K562 (cell line): ENCODE measurements at regions not wholly inside any gene's neighbourhood (a gene's known extent, or its start where the extent isn't known, plus 50 kb on each side); places are given as distances from the start of the nearest gene placed in this dataset.

ENCODE experiments used
- ATAC-seq: fragments of 200-7000 bp; cut with Tn5 transposase; 3 replicates; pipeline ENCODE4 v1.9.1; 2020; ENCODE audit warnings: moderate library complexity
- BruUV-seq: library from RNA; stranded (reverse); fragments of 400-500 nt; replicated peaks from 2 replicates; lab custom pipeline; 2021; lab: Mats Ljungman, UMichigan
- CTCF ChIA-PET: fragments of 300-600 bp; formaldehyde crosslinking; extraction: SDS; loops from one replicate; lab custom pipeline; 2021; ENCODE audit warnings: low intra/inter-chr PET ratio; lab: Yijun Ruan, JAX
- POLR2A ChIA-PET: fragments of 300-600, 350-650 bp; sonication (Branson Sonifier 250); formaldehyde crosslinking; extraction: SDS; loops from one replicate; lab custom pipeline; 2021; ENCODE audit warnings: antibody characterized with exemption, inconsistent platforms; lab: Yijun Ruan, JAX
- DNase-seq, 4 experiments: peaks; one replicate each; pipeline versions ENCODE4 v3.0.0 to v3.0.0-alpha.2; 2011 to 2018; ENCODE audit warnings: low spot score in 3 of 4, mixed read lengths in 3 of 4; ENCODE audit errors: extremely low read depth in 1 of 4
- FAIRE-seq: peaks from 2 replicates; lab custom pipeline; 2011; peaks lifted over from hg19 to GRCh38; lab: Jason Lieb, UNC
- H2AFZ ChIP-seq: 2 replicates; pipeline ENCODE4 v1.6.0; 2011; ENCODE audit warnings: low read depth, low read length, control low read depth, inconsistent platforms
- H3K27ac ChIP-seq: fragments of 200-600 bp; 3 replicates; pipeline ENCODE4 v1.8.0; 2011; ENCODE audit warnings: low read depth, mild to moderate bottlenecking, control low read depth, inconsistent platforms, low read length, moderate library complexity, mixed read lengths; ENCODE audit errors: extremely low read depth
- H3K27me3 ChIP-seq, 2 experiments: fragments of 300-600 bp in 1 of 2; 2 replicates in 1 of 2; 3 replicates in 1 of 2; pipeline versions ENCODE4 v1.6.0 to v1.8.0; 2011; ENCODE audit warnings: inconsistent platforms in 2 of 2, low read length in 2 of 2, mild to moderate bottlenecking in 1 of 2, mixed read lengths in 1 of 2, moderate library complexity in 1 of 2; ENCODE audit not compliant: control insufficient read depth in 2 of 2, insufficient read depth in 2 of 2
- H3K36me3 ChIP-seq: fragments of 300-600 bp; 3 replicates; pipeline ENCODE4 v1.8.0; 2011; ENCODE audit warnings: mild to moderate bottlenecking, low read length, inconsistent platforms; ENCODE audit not compliant: control insufficient read depth, insufficient read depth
- H3K4me1 ChIP-seq, 2 experiments: fragments of 200-600 bp in 1 of 2; replicated peaks in 1 of 2; 2 replicates in 1 of 2; 3 replicates in 1 of 2; pipeline versions ENCODE4 v1.5.1 to v1.8.0; 2011; ENCODE audit warnings: inconsistent platforms in 2 of 2, low read length in 2 of 2, mild to moderate bottlenecking in 1 of 2, mixed read lengths in 1 of 2, moderate library complexity in 1 of 2; ENCODE audit not compliant: control insufficient read depth in 2 of 2, insufficient read depth in 2 of 2
- H3K4me2 ChIP-seq: 2 replicates; pipeline ENCODE4 v1.6.1; 2011; ENCODE audit warnings: low read length, control low read depth, inconsistent platforms, mixed read lengths; ENCODE audit not compliant: insufficient read depth
- H3K4me3 ChIP-seq: fragments of 200-600 bp; sonication (generic), shearing (Covaris generic); 2 replicates; pipeline ENCODE4 v1.5.1; 2016; ENCODE audit warnings: control low read depth, inconsistent platforms
- H3K79me2 ChIP-seq: fragments of 200-600 bp; 3 replicates; pipeline ENCODE4 v1.8.0; 2011; ENCODE audit warnings: low read length, inconsistent platforms; ENCODE audit not compliant: control insufficient read depth, insufficient read depth
- H3K9ac ChIP-seq, 2 experiments: 2 replicates each; pipeline versions ENCODE4 v1.6.0 to v1.6.1; 2011; ENCODE audit warnings: low read depth in 2 of 2, low read length in 2 of 2, control low read depth in 1 of 2, inconsistent platforms in 1 of 2, mild to moderate bottlenecking in 1 of 2, mixed read lengths in 1 of 2; ENCODE audit not compliant: insufficient read depth in 1 of 2
- H3K9me1 ChIP-seq: one replicate; pipeline ENCODE4 v1.6.0; 2011; ENCODE audit warnings: inconsistent platforms, mild to moderate bottlenecking, low read length, moderate library complexity; ENCODE audit not compliant: control insufficient read depth, insufficient read depth
- H3K9me3 ChIP-seq: replicated peaks from 2 replicates; pipeline ENCODE4 v1.5.1; 2011; ENCODE audit warnings: low read depth, low read length, inconsistent platforms; ENCODE audit not compliant: control insufficient read depth, insufficient read depth
- H4K20me1 ChIP-seq: replicated peaks from 2 replicates; pipeline ENCODE4 v1.6.1; 2011; ENCODE audit warnings: low read length, inconsistent platforms, mixed read lengths; ENCODE audit not compliant: control insufficient read depth, insufficient read depth
- AFF4 ChIP-seq: sonication (generic); formaldehyde crosslinking; IDR thresholded peaks from 2 replicates; pipeline ENCODE4 v1.8.0; 2023; ENCODE audit warnings: mild to moderate bottlenecking, missing genetic modification reagents
- CEBPB ChIP-seq: fragments of 450-650 bp; IDR thresholded peaks from 2 replicates; pipeline ENCODE4 v1.6.1; 2016; ENCODE audit warnings: missing genetic modification characterization, missing compliant biosample characterization
- FOXM1 ChIP-seq, 2 experiments: fragments of 450-650 bp in 1 of 2; sonication (generic) in 1 of 2; formaldehyde crosslinking in 1 of 2; IDR thresholded peaks; 2 replicates each; pipeline versions ENCODE4 v1.6.1 to v1.9.0; 2017 to 2022; ENCODE audit warnings: low read depth in 2 of 2, mild to moderate bottlenecking in 2 of 2, missing genetic modification reagents in 1 of 2, moderate library complexity in 1 of 2
- GTF2F1 ChIP-seq: IDR thresholded peaks from 2 replicates; pipeline ENCODE4 v1.6.1; 2011; ENCODE audit warnings: low read depth, low read length, improper control_type of control experiment
- HNRNPLL ChIP-seq: fragments of 200-400 bp; formaldehyde crosslinking; IDR thresholded peaks from 2 replicates; pipeline ENCODE4 v1.6.1; 2017; ENCODE audit warnings: low read length, low read depth, mild to moderate bottlenecking; ENCODE audit not compliant: poor library complexity, severe bottlenecking
- KLF1 ChIP-seq: fragments of 450-650 bp; IDR thresholded peaks from 2 replicates; pipeline ENCODE4 v1.6.1; 2016; ENCODE audit warnings: missing genetic modification characterization, missing compliant biosample characterization
- MCM2 ChIP-seq: fragments of 450-650 bp; IDR thresholded peaks from 2 replicates; pipeline ENCODE4 v1.6.1; 2017; ENCODE audit warnings: low read depth, mild to moderate bottlenecking
- SPI1 ChIP-seq: IDR thresholded peaks from 2 replicates; pipeline ENCODE4 v1.6.1; 2011; ENCODE audit warnings: low read depth, low read length, control low read depth, borderline replicate concordance
- ZNF311 ChIP-seq: fragments of 250-450 bp; sonication (Bioruptor Pico); IDR thresholded peaks from 2 replicates; pipeline ENCODE4 v1.4.0; 2020; ENCODE audit warnings: mild to moderate bottlenecking, moderate library complexity
- ZNF395 ChIP-seq: fragments of 200-800 bp; sonication (Bioruptor generic); IDR thresholded peaks from 2 replicates; pipeline ENCODE4 v1.6.1; 2017; ENCODE audit warnings: missing genetic modification characterization, missing compliant biosample characterization
- ZNF644 ChIP-seq: fragments of 200-800 bp; sonication (Bioruptor generic); IDR thresholded peaks from 2 replicates; pipeline ENCODE4 v1.6.1; 2016; ENCODE audit warnings: low read depth, missing genetic modification characterization, missing compliant biosample characterization
- ZSCAN32 ChIP-seq: fragments of 450-650 bp; formaldehyde crosslinking; IDR thresholded peaks from 2 replicates; pipeline ENCODE4 v1.4.0; 2020; ENCODE audit warnings: mild to moderate bottlenecking, moderate library complexity
- WGBS: fragments of 100-300 bp; shearing (Covaris generic); methylation state at CpG from one replicate; pipeline ENCODE4 v1.1.6; 2016; ENCODE audit warnings: low coverage, mixed read lengths; ENCODE audit not compliant: insufficient coverage; ENCODE audit errors: missing lambda C conversion rate; 5-methylcytosine and 5-hydroxymethylcytosine counted together
- in situ Hi-C: fragments of 300-500 bp; cut with MboI; formaldehyde crosslinking; loops from 4 replicates; pipeline ENCODE4 v1.15.0; 2018; ENCODE audit warnings: inconsistent platforms, mixed read lengths
- intact Hi-C: fragments of 100-400 bp; cut with micrococcal nuclease; formaldehyde crosslinking; loops from 2 replicates; pipeline ENCODE4 v1.14.2; 2022
- TF ChIP-seq, protein P1 (sequence below): fragments of 450-650 bp; IDR thresholded peaks from 2 replicates; pipeline ENCODE4 v1.6.1; 2016; ENCODE audit warnings: mild to moderate bottlenecking

DNA sequence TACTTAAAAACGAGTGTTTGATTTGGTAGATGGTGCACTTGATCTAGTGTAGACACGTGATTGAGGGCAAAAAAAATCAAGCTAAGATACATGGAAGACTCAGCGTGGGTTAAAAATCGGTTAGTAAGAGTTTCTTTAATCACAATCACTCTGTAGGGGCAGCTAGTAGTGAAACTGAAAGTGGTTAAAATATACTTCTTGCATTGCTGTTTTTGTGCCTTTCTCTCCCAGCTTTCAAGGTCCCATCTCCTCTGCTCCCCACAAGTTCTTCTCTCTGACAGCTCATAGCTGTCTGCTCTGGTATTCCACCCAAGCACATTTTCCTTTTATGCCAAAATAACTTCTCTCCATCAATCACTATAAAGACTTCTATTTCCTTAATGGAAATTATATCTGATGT lies 1089.7 kb downstream of the EFNB2 start:
- no TSS peak for BruUV-seq
- H3K4me2 ChIP-seq = no peak overlapping the region

More for the DNA sequence above, 1089.7 kb downstream of the EFNB2 start:
- ChIA-PET CTCF (no interaction called here), POLR2A (no interaction called here)
- Histone ChIP-seq H3K4me1 (no peaks in the 10 kb centered on the region), H2AFZ (no peak overlapping the region), H3K79me2 (no peaks in the 10 kb centered on the region), H3K36me3 (no peaks in the 10 kb centered on the region), H3K9me3 (no peaks in the 10 kb centered on the region), H3K9ac (no peak overlapping the region), H3K4me3 (no peak overlapping the region), H4K20me1 (no peaks in the 10 kb centered on the region), H3K27me3 (no peaks in the 10 kb centered on the region), H3K9me1 (no peaks in the 10 kb centered on the region), H3K27ac (no peak overlapping the region)
- FAIRE-seq (no peak), DNase-seq (no peak), ATAC-seq (no peak)
- intact Hi-C loops (no loop called here), in situ Hi-C loops (no loop called here)
- TF ChIP-seq AFF4 (no peak), HNRNPLL (no peak), CEBPB (tag) (no peak), ZNF311 (CRISPR knock-in tag) (no peak), SPI1 (no peak), GTF2F1 (no peak), MCM2 (no peak), KLF1 (tag) (no peak), ZNF644 (no peak), FOXM1 (IDR thresholded peaks at IDR 0.05; ENCODE audit: low read depth) (no peak), FOXM1 (CRISPR knock-in tag; IDR thresholded peaks at IDR 0.05; ENCODE audit: low read depth) (no peak), ZSCAN32 (CRISPR knock-in tag) (no peak), ZNF395 (no peak)
- TF ChIP-seq, protein P1, sequence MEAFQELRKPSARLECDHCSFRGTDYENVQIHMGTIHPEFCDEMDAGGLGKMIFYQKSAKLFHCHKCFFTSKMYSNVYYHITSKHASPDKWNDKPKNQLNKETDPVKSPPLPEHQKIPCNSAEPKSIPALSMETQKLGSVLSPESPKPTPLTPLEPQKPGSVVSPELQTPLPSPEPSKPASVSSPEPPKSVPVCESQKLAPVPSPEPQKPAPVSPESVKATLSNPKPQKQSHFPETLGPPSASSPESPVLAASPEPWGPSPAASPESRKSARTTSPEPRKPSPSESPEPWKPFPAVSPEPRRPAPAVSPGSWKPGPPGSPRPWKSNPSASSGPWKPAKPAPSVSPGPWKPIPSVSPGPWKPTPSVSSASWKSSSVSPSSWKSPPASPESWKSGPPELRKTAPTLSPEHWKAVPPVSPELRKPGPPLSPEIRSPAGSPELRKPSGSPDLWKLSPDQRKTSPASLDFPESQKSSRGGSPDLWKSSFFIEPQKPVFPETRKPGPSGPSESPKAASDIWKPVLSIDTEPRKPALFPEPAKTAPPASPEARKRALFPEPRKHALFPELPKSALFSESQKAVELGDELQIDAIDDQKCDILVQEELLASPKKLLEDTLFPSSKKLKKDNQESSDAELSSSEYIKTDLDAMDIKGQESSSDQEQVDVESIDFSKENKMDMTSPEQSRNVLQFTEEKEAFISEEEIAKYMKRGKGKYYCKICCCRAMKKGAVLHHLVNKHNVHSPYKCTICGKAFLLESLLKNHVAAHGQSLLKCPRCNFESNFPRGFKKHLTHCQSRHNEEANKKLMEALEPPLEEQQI = no peak
- 0% methylated on average over 3 of the region's 4 CpGs for WGBS
